NCI-H69 (cell line): ENCODE measurements at regions not wholly inside any gene's neighbourhood (a gene's known extent, or its start where the extent isn't known, plus 50 kb on each side); places are given as distances from the start of the nearest gene placed in this dataset.

Experiments used
- DNase-seq: peaks from one replicate; lab custom pipeline; 2025; lab: John Stamatoyannopoulos, UW

DNA sequence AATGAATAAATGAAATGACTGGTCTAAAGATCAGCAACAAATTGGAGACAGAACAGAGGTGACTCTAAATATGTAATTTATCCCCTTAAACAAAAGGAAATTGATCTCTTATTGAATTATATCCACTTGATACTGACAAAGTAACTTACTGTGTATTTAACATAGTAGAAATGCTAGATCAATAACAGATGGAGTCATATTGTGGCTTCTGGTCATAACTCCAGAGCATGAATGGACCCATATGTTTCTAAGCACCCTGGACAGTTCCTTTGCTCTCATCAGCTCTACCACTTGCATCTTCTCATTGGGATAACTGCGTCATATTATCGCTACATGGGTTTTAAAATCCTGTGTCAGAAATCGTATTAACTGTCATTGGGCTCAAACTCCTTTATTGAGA, 222.3 kb downstream of the ETS1 start:
- no peak for DNase-seq

DNA sequence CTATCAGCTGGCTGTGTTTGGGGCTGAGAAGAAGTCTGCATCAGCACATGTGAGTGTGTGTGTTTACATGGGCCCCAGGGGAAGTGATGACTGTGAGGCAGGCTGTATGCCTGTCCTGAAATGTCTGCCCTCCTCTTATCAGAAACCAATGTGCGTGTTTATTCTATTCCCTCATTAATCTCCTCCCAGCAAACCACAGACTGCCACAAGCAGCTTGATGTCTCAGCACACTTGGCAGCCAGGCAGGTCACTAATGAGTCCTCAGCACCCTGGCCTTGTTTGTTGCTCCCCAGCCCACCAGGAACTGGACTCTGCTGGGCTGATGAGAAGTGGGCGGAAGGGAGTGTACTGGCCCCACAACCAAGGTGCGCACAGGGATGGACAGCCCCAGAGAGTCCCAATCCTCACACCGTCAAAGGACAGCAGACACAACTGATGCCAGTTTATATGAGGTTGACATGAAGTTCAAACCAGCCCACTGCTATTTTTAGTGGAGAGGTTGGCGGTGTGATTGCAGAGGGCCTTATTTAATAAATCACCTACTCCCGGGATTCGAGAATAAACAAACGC, 225.8 kb downstream of the ETS1 start:
- DNase-seq: peak; percentile 83

- DNase-seq: no peak
Observed at GRCh38 chr11:128359515-128359914, 227.8 kb downstream of the ETS1 start.

DNA sequence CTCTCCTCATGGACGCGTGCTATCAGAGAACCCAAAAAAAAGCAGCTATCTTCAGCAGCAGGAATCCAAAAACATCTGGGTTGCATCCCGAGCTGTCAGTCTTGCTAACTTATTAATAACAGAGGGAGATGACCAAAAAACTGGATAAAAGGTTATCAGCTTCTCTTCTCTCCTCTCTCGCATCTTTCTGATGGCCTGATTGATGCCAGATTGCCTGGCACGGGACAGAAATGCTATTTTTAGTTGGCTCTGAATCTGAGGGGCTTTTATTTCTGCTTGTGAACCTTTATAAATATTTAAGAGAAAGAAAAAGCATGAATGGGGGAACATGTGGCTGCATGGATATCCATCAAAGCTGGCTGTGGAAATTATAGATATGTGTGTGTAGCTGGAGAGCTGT, 230.3 kb downstream of the ETS1 start:
- no peak for DNase-seq

- DNase-seq: no peak
Observed at GRCh38 chr11:128355558-128355957, 231.8 kb downstream of the ETS1 start.

- no peak for DNase-seq
Observed at GRCh38 chr11:128354476-128354875, 232.9 kb downstream of the ETS1 start.

DNA sequence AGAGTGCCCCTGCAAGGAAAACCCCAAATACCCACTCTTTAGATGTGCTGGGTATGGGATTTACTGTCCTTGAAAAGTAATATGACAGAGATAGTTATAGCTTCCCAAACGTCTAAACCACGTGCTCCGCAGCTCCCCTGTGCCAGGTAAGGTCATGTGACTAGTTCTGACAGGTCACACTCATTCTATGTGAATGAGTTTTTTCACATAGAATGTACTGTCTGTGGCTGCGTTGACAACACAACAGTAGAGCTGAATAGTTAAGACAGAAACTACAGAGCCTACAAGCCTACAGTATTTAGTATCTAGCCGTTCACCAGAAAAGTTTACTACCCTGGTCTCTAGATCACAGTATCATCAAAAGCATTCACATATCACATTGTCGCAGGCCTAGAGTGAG, 236.2 kb downstream of the ETS1 start:
- DNase-seq: no peak

DNA sequence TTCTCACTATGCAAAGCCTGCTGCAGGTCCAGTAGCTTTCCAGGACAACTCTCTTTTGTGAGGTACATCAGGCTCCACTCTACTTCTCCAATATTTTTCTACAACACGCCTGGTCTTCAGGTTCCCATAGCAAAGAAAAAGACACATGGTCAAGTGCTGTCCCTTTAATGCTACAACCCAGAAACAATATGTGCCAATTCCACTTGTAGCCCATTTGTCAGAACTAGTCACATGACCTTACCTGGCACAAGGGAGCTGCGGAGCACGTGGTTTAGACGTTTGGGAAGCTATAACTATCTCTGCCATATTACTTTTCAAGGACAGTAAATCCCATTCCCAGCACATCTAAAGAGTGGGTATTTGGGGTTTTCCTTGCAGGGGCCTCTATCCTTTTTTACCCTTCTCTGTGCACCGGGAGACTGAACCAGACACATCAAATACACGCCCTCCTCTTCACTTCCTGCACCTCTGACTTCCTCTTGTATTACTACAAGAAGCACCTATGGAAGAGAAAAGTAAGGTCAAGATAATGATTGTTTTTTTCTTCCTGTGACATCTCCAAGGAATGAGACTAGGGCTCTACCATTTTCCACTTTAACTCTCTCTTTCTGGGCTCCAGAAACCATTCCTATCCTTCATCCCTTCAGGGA, 237.6 kb downstream of the ETS1 start:
- no peak for DNase-seq

- peak; percentile 38 for DNase-seq
Observed at GRCh38 chr11:128346804-128347203, 240.6 kb downstream of the ETS1 start.

DNA sequence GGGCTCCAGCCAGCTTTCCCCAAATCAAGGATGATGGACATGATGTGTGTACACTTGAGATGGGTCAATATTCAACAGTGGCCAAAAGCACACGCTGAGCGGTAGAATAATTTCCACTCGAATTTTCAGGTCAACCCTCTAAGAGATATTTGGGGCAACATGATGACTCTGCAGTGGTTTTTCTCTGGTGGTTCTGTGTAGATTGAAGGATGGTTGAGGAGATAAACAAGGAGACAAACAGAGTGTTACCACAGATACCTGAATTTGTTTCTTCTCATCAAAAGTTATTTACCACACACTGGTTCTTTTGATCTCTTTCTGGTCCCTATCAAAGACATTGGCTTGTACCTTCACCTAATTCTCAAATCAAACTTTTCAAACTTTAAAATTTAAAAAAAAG, 242.0 kb downstream of the ETS1 start:
- no peak for DNase-seq

GRCh38 chr11:128343870-128344269, 243.5 kb downstream of the ETS1 start:
- DNase-seq: no peak

- DNase-seq: no peak
Observed at GRCh38 chr11:128343135-128343514, 244.2 kb downstream of the ETS1 start.

- peak; percentile 99 for DNase-seq
Observed at GRCh38 chr11:128342511-128343134, 244.7 kb downstream of the ETS1 start.

DNA sequence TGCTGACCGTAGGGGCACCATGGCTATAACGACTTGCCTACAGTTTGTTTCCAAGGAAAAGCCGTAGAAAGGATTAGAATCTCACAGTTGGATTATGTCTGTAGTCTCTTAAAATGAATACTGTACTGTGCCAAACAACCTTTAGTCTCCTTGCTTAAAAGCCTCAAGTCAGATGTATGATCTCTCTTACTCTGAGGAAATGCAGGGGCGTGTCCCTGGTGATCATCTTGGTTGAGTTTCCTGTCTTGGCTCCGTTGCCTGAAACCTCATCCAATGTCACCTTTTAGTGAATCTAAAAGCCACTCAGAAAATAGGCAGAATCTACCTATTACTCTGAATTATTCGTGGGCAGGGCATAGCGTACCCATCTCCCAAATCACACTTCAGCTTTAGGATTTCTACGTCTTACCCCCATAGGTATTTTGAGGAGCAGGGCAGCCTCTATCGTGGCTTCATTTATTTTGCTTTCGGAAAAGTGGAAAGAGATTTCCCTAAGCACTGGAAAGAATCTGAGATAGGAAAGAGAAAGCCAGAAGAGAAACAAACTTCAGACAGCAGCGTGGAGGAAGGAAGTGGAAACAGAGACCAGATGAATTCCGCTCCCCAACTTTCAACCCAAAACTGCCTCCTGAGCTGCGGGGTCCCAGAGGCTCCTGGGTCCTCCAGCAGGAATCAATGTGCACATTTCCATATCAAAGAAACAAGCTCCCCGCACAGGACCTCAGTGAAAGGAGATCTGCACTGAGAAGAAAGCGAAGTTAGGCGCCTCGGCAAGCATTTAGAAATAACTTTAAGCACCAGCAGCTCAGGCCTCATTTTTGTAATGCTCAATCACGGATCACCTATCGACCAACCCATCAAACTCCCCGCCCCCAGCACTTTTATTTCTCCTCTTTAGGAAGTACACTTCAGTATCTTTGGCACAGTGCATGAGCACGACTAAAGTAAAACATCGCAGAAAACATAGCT, 245.8 kb downstream of the ETS1 start:
- peak; percentile 25 for DNase-seq

GRCh38 chr11:128339792-128340191, 247.6 kb downstream of the ETS1 start:
- DNase-seq: no peak

- no peak for DNase-seq
Observed at GRCh38 chr11:128338811-128339210, 248.5 kb downstream of the ETS1 start.

DNA sequence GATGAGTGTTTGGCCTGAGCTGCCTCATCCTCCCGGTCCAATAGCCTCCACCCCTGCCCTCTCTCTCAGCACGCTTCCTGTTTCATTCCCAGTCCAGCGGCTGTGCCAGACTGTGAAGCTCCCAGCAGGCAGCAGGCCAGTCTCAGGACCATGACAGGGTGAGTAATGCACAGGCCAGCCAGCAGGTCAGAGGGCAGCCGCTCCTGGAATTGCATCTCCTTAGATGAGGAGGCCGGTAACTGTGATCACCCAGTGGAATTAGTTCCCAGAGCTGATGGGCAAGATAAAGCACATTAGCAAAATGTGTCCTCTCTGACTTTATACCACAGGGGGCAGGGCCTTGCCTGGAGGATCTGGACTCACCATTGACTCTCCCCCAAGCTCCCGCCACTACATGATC, 251.2 kb downstream of the ETS1 start:
- no peak for DNase-seq

DNA sequence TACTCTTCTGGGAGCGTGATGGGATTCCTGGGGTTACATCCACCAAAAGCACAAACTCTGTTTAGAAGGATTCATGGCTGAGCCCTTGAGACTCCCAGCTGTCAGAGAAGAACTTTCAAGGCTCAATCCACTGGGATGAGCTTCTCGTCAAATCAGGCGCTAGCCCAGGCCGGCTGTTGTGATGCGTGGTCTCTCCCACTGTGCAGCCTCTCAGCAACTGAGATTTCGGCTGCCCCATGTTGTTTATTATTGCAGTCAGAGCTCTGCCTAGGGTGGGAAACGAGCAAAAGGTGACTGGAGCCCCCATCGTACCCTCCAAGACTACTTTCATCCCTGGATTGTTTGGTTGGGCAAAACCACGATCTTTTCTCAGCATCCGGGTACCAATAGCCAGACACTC, 251.6 kb downstream of the ETS1 start:
- DNase-seq: no peak

DNA sequence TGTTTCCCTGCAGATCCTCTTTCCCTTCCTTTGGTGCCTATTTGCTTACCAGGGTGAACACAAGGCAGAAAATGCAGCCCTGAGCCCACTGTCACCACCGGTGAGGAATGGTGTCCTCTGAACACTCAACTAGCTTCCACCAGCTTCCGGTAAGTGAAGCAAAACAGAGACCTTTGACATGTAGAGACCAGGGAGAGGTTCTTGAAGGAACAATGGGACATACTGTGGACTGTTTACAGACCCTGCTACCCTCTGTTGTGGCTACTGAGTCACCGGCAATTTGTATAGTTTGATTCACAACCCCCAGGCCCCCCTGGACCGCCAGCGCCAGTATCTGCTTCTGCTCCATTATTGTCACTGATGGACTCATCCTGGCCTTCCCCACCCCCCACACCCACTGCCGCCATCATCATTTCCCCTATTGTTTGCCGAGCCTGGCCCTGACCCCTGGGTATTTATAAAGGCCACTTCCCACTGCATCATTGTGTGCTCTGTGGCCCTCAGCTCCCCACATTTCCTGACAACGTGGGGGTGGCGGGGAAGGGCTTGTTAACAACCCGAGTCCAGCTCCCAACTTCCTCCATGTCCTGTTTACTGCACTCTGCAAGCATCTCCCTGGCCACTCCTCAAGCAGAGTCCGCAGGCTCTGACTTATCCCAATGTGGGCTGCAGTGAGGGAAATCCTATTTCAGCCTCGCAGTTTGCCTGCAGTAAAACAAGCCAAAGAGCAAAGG, 252.9 kb downstream of the ETS1 start:
- no peak for DNase-seq

DNA sequence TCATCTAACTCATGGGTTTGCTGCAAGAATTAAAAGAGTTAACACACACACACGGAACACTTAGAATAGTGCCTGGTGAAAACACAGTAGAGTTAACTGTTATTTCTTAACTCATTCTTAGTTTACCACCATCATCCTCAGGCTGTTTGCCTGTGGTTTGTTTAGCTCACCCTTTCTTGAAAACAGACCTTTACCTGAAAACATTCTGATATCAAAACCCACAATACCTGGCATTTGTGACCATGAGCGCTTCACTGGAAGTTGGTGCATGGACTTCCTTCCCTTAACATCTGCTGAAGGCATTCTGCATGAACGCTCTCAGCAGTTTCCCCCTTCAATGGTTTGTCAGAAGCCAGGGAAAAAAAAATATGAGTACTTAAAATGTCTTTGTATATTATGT, 256.0 kb downstream of the ETS1 start:
- DNase-seq: peak; percentile 18

GRCh38 chr11:128330203-128330602, 257.2 kb downstream of the ETS1 start:
- peak; percentile 55 for DNase-seq
